GM06990 (cell line): ENCODE measurements at regions not wholly inside any gene's neighbourhood (a gene's known extent, or its start where the extent isn't known, plus 50 kb on each side); places are given as distances from the start of the nearest gene placed in this dataset.

Experiments
- DNase-seq: peaks from one replicate; pipeline ENCODE4 v3.0.0-alpha.2; 2011; ENCODE audit not compliant: insufficient read length; ENCODE audit errors: extremely low read depth
- H3K27me3 ChIP-seq: replicated peaks from 2 replicates; pipeline ENCODE4 v1.6.0; 2011; ENCODE audit warnings: low read length; ENCODE audit not compliant: control insufficient read depth, insufficient read depth
- H3K36me3 ChIP-seq: 2 replicates; pipeline ENCODE4 v1.5.1; 2011; ENCODE audit warnings: low read length; ENCODE audit not compliant: control insufficient read depth, insufficient read depth
- H3K4me3 ChIP-seq: replicated peaks from 2 replicates; pipeline ENCODE4 v1.5.1; 2011; ENCODE audit warnings: low read depth, mild to moderate bottlenecking, control low read depth, low read length
- CTCF ChIP-seq: IDR thresholded peaks from 2 replicates; pipeline ENCODE4 v1.5.1; 2011; ENCODE audit warnings: low read length, control low read depth, mild to moderate bottlenecking, inconsistent platforms; ENCODE audit not compliant: insufficient read depth, poor library complexity, severe bottlenecking

- DNase-seq: no peak
- no peak overlapping the region for H3K4me3 ChIP-seq
- no peaks in the 10 kb centered on the region for H3K36me3 ChIP-seq
- TF ChIP-seq CTCF: no peak
- no peaks in the 10 kb centered on the region for H3K27me3 ChIP-seq
Measured at GRCh38 chr6:141254336-141254735, 878.4 kb upstream of the GJE1 start.

GRCh38 chr6:141252828-141253608 is 879.7 kb upstream of the GJE1 start:
- no peak for TF ChIP-seq CTCF
- Histone ChIP-seq H3K36me3 (no peaks in the 10 kb centered on the region), H3K27me3 (no peaks in the 10 kb centered on the region), H3K4me3 (no peak overlapping the region)
- DNase-seq: no peak

- no peaks in the 10 kb centered on the region for H3K36me3 ChIP-seq
- no peak for TF ChIP-seq CTCF
- H3K4me3 ChIP-seq: no peak overlapping the region
- no peak for DNase-seq
- no peaks in the 10 kb centered on the region for H3K27me3 ChIP-seq
Measured at GRCh38 chr6:141251286-141251685, 881.4 kb upstream of the GJE1 start.

GRCh38 chr6:141248021-141248799 is 884.5 kb upstream of the GJE1 start:
- no peaks in the 10 kb centered on the region for H3K36me3 ChIP-seq
- TF ChIP-seq CTCF: no peak
- no peak overlapping the region for H3K4me3 ChIP-seq
- DNase-seq: no peak
- H3K27me3 ChIP-seq: no peaks in the 10 kb centered on the region

GRCh38 chr6:141244366-141244765 is 888.4 kb upstream of the GJE1 start:
- no peak overlapping the region for H3K4me3 ChIP-seq
- no peaks in the 10 kb centered on the region for H3K36me3 ChIP-seq
- H3K27me3 ChIP-seq: no peaks in the 10 kb centered on the region
- DNase-seq: no peak
- no peak for TF ChIP-seq CTCF
